HepG2 (cell line): ENCODE measurements at regions not wholly inside any gene's neighbourhood (a gene's known extent, or its start where the extent isn't known, plus 50 kb on each side); places are given as distances from the start of the nearest gene placed in this dataset.

ENCODE experiments used
- BHLHE40 ChIP-seq: IDR thresholded peaks from 2 replicates; pipeline ENCODE4 v1.6.1; 2011; ENCODE audit warnings: low read length, improper control_type of control experiment
- IKZF1 ChIP-seq: fragments of 450-650 bp; IDR thresholded peaks from 2 replicates; pipeline ENCODE4 v1.7.1; 2016
- KDM5A ChIP-seq: fragments of 200-600 bp; sonication (generic); IDR thresholded peaks from 2 replicates; pipeline ENCODE4 v1.7.0; 2018; ENCODE audit warnings: antibody characterized with exemption, mild to moderate bottlenecking, low read length, borderline replicate concordance
- KLF16 ChIP-seq, 2 experiments: sonication (generic) in 1 of 2; formaldehyde crosslinking in 1 of 2; IDR thresholded peaks; 2 replicates each; pipeline versions ENCODE4 v1.6.1 to v1.8.0; 2016 to 2023; ENCODE audit warnings: missing genetic modification reagents in 2 of 2, missing compliant biosample characterization in 1 of 2
- MAFK ChIP-seq, 2 experiments: IDR thresholded peaks in 1 of 2; conservative IDR thresholded peaks in 1 of 2; 2 replicates each; pipeline ENCODE4 v1.6.1; 2011; ENCODE audit warnings: improper control_type of control experiment in 2 of 2, low read length in 2 of 2
- MXI1 ChIP-seq: IDR thresholded peaks from 3 replicates; pipeline ENCODE4 v1.6.1; 2012; ENCODE audit warnings: low read depth, low read length, inconsistent platforms, borderline replicate concordance
- ZFP36L1 ChIP-seq: sonication (generic); formaldehyde crosslinking; IDR thresholded peaks from 2 replicates; pipeline ENCODE4 v1.8.0; 2022; ENCODE audit warnings: mild to moderate bottlenecking, missing genetic modification reagents, moderate library complexity
- ZNF251 ChIP-seq: sonication (generic); formaldehyde crosslinking; IDR thresholded peaks from 2 replicates; pipeline ENCODE4 v1.9.0; 2021; ENCODE audit warnings: mild to moderate bottlenecking, missing genetic modification reagents
- ZNF589 ChIP-seq: sonication (generic); formaldehyde crosslinking; conservative IDR thresholded peaks from 2 replicates; pipeline ENCODE4 v1.8.0; 2022; ENCODE audit warnings: mild to moderate bottlenecking, moderate library complexity, missing genetic modification reagents
- ZNF652 ChIP-seq: IDR thresholded peaks from 2 replicates; pipeline ENCODE4 v1.6.1; 2016; ENCODE audit warnings: low read depth, borderline replicate concordance
- ZNF792 ChIP-seq: IDR thresholded peaks from 2 replicates; pipeline ENCODE4 v1.6.1; 2016
- TF ChIP-seq, protein P1 (sequence below), 2 experiments: fragments of 450-650 bp in 1 of 2; sonication (generic) in 1 of 2; formaldehyde crosslinking in 1 of 2; IDR thresholded peaks; 2 replicates each; pipeline versions ENCODE4 v1.6.1 to v1.8.0; 2016 to 2022; ENCODE audit warnings: antibody characterized with exemption in 1 of 2, mild to moderate bottlenecking in 1 of 2, missing genetic modification reagents in 1 of 2
- TF ChIP-seq, protein P2 (sequence below): sonication (generic); formaldehyde crosslinking; IDR thresholded peaks from 2 replicates; pipeline ENCODE4 v1.8.1; 2023; ENCODE audit warnings: mild to moderate bottlenecking, missing genetic modification reagents, borderline replicate concordance
- TF ChIP-seq, protein P3 (sequence below): sonication (generic); formaldehyde crosslinking; IDR thresholded peaks from 2 replicates; pipeline ENCODE4 v1.5.0; 2020; ENCODE audit warnings: missing genetic modification reagents
- TF ChIP-seq, protein P4 (sequence below): sonication (generic); formaldehyde crosslinking; IDR thresholded peaks from 2 replicates; pipeline ENCODE4 v1.4.0; 2020; ENCODE audit warnings: missing genetic modification reagents, low read depth, mild to moderate bottlenecking, borderline replicate concordance
- TF ChIP-seq, protein P5 (sequence below): sonication (generic); formaldehyde crosslinking; conservative IDR thresholded peaks from 2 replicates; pipeline ENCODE4 v1.5.0; 2020; ENCODE audit warnings: missing genetic modification reagents

DNA sequence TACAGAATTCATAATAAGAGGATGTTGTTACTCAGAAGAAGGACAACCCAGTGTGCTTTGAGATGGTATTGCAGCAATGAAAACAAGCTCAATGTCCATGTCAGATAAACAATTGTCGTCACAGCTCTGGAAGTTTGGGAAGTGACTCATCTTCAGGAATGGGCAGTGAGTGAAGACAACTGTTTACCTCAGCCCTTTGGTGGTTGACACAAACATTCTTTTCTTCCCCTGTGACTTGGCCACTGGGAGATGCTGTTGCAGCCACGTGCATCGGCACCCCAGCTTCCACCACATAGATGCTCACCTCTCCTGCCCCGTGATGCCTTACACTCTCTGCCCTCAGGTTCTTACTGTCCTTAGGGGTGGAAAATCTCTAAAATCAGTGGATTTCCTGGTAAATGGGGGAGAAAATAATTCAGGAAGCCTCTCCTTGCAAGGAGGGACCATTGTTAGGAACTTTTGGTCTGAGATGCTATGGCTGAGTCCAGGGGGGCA, 114.1 kb upstream of the GALNT15 start (continued):
- TF ChIP-seq, protein P1, sequence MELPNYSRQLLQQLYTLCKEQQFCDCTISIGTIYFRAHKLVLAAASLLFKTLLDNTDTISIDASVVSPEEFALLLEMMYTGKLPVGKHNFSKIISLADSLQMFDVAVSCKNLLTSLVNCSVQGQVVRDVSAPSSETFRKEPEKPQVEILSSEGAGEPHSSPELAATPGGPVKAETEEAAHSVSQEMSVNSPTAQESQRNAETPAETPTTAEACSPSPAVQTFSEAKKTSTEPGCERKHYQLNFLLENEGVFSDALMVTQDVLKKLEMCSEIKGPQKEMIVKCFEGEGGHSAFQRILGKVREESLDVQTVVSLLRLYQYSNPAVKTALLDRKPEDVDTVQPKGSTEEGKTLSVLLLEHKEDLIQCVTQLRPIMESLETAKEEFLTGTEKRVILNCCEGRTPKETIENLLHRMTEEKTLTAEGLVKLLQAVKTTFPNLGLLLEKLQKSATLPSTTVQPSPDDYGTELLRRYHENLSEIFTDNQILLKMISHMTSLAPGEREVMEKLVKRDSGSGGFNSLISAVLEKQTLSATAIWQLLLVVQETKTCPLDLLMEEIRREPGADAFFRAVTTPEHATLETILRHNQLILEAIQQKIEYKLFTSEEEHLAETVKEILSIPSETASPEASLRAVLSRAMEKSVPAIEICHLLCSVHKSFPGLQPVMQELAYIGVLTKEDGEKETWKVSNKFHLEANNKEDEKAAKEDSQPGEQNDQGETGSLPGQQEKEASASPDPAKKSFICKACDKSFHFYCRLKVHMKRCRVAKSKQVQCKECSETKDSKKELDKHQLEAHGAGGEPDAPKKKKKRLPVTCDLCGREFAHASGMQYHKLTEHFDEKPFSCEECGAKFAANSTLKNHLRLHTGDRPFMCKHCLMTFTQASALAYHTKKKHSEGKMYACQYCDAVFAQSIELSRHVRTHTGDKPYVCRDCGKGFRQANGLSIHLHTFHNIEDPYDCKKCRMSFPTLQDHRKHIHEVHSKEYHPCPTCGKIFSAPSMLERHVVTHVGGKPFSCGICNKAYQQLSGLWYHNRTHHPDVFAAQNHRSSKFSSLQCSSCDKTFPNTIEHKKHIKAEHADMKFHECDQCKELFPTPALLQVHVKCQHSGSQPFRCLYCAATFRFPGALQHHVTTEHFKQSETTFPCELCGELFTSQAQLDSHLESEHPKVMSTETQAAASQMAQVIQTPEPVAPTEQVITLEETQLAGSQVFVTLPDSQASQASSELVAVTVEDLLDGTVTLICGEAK (IDR thresholded peaks at IDR 0.05) = no peak
- TF ChIP-seq, protein P1 (CRISPR knock-in tag; IDR thresholded peaks at IDR 0.05) = peak; percentile 74; the same call in 1 of the 2 replicates
- TF ChIP-seq BHLHE40 (peak; percentile 93), KDM5A (no peak), ZFP36L1 (CRISPR knock-in tag) (peak; percentile 51; the same call in 1 of the 2 replicates), ZNF251 (no peak), ZNF792 (CRISPR knock-in tag) (peak; percentile 94), KLF16 (CRISPR knock-in tag; IDR thresholded peaks at IDR 0.05) (peak in 1 of 2 experiments; percentile 90; a peak in 2 of 4 replicates), MXI1 (no peak), ZNF652 (CRISPR knock-in tag) (peak; percentile 67; the same call in 1 of the 2 replicates), MAFK (conservative IDR thresholded peaks at IDR 0.05 in 1 of 2, IDR thresholded peaks at IDR 0.05 in 1 of 2; ENCODE audit: low read length in 2 of 2) (0 out of 4 replicates have a peak, but pooled peaks have one; percentile 3 to 33), ZNF589 (no peak), IKZF1 (no peak)
- TF ChIP-seq, protein P2, sequence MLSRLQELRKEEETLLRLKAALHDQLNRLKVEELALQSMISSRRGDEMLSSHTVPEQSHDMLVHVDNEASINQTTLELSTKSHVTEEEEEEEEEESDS (CRISPR knock-in tag) = 0 out of 2 replicates have a peak, but pooled peaks have one; percentile 55
- TF ChIP-seq, protein P3, sequence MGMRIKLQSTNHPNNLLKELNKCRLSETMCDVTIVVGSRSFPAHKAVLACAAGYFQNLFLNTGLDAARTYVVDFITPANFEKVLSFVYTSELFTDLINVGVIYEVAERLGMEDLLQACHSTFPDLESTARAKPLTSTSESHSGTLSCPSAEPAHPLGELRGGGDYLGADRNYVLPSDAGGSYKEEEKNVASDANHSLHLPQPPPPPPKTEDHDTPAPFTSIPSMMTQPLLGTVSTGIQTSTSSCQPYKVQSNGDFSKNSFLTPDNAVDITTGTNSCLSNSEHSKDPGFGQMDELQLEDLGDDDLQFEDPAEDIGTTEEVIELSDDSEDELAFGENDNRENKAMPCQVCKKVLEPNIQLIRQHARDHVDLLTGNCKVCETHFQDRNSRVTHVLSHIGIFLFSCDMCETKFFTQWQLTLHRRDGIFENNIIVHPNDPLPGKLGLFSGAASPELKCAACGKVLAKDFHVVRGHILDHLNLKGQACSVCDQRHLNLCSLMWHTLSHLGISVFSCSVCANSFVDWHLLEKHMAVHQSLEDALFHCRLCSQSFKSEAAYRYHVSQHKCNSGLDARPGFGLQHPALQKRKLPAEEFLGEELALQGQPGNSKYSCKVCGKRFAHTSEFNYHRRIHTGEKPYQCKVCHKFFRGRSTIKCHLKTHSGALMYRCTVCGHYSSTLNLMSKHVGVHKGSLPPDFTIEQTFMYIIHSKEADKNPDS (CRISPR knock-in tag) = no peak
- TF ChIP-seq, protein P4, sequence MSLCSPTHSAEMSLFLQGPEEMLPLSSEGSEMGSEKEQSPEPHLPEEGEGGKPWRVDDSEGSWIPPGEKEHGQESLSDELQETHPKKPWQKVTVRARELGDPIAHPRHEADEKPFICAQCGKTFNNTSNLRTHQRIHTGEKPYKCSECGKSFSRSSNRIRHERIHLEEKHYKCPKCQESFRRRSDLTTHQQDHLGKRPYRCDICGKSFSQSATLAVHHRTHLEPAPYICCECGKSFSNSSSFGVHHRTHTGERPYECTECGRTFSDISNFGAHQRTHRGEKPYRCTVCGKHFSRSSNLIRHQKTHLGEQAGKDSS (CRISPR knock-in tag) = 0 out of 2 replicates have a peak, but pooled peaks have one; percentile 73
- TF ChIP-seq, protein P5, sequence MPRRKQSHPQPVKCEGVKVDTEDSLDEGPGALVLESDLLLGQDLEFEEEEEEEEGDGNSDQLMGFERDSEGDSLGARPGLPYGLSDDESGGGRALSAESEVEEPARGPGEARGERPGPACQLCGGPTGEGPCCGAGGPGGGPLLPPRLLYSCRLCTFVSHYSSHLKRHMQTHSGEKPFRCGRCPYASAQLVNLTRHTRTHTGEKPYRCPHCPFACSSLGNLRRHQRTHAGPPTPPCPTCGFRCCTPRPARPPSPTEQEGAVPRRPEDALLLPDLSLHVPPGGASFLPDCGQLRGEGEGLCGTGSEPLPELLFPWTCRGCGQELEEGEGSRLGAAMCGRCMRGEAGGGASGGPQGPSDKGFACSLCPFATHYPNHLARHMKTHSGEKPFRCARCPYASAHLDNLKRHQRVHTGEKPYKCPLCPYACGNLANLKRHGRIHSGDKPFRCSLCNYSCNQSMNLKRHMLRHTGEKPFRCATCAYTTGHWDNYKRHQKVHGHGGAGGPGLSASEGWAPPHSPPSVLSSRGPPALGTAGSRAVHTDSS = no peak
